GM23338 (cell line): ENCODE measurements at regions not wholly inside any gene's neighbourhood (a gene's known extent, or its start where the extent isn't known, plus 50 kb on each side); places are given as distances from the start of the nearest gene placed in this dataset.

Source experiments
- ATAC-seq: fragments of 200-7000 bp; cut with Tn5 transposase; 3 replicates; pipeline ENCODE4 v1.9.1; 2020
- DNase-seq: peaks from one replicate; pipeline ENCODE4 v3.0.0-alpha.2; 2015; ENCODE audit warnings: low spot score
- H2AFZ ChIP-seq: fragments of 200-600 bp; sonication (generic); 2 replicates; pipeline ENCODE4 v1.8.0; 2016; ENCODE audit warnings: antibody characterized with exemption, mild to moderate bottlenecking, moderate library complexity
- H3F3A ChIP-seq: fragments of 200-600 bp; sonication (generic); replicated peaks from 2 replicates; pipeline ENCODE4 v1.8.0; 2017; ENCODE audit warnings: antibody characterized with exemption, mixed run types, low read depth
- H3K27ac ChIP-seq: fragments of 200-600 bp; sonication (generic); 2 replicates; pipeline ENCODE4 v1.6.1; 2016; ENCODE audit warnings: low read depth
- H3K27me3 ChIP-seq: fragments of 200-600 bp; sonication (generic); 2 replicates; pipeline ENCODE4 v1.8.0; 2016; ENCODE audit warnings: mild to moderate bottlenecking, mixed run types, moderate library complexity; ENCODE audit not compliant: insufficient read depth
- H3K36me3 ChIP-seq: fragments of 200-600 bp; sonication (generic); 2 replicates; pipeline ENCODE4 v1.8.0; 2016; ENCODE audit warnings: mild to moderate bottlenecking; ENCODE audit not compliant: insufficient read depth
- H3K4me1 ChIP-seq: fragments of 200-600 bp; sonication (generic); 2 replicates; pipeline ENCODE4 v1.8.0; 2016; ENCODE audit warnings: mild to moderate bottlenecking, moderate library complexity; ENCODE audit not compliant: insufficient read depth
- H3K4me2 ChIP-seq: fragments of 200-600 bp; sonication (generic); 2 replicates; pipeline ENCODE4 v1.7.1; 2017; ENCODE audit warnings: mixed run types
- H3K4me3 ChIP-seq: fragments of 200-600 bp; sonication (generic); 2 replicates; pipeline ENCODE4 v1.6.1; 2016; ENCODE audit warnings: mixed run types
- H3K79me2 ChIP-seq: fragments of 200-600 bp; sonication (generic); replicated peaks from 2 replicates; pipeline ENCODE4 v1.8.0; 2017; ENCODE audit warnings: mild to moderate bottlenecking; ENCODE audit not compliant: insufficient read depth
- H3K9me2 ChIP-seq: fragments of 200-600 bp; sonication (generic); 2 replicates; pipeline ENCODE4 v1.8.0; 2017; ENCODE audit not compliant: insufficient read depth
- H4K20me1 ChIP-seq: fragments of 200-600 bp; sonication (generic); replicated peaks from 2 replicates; pipeline ENCODE4 v1.8.0; 2017; ENCODE audit warnings: mild to moderate bottlenecking; ENCODE audit not compliant: insufficient read depth
- H3K27ac Mint-ChIP-seq: 2 replicates; pipeline ENCODE4 v1.8.0; 2020; ENCODE audit warnings: inconsistent platforms, mild to moderate bottlenecking, moderate library complexity, mixed read lengths
- H3K27me3 Mint-ChIP-seq: 3 replicates; pipeline ENCODE4 v1.8.0; 2022; ENCODE audit warnings: low read depth, mild to moderate bottlenecking, moderate library complexity, mixed read lengths, inconsistent platforms; ENCODE audit not compliant: insufficient read depth, poor library complexity
- H3K36me3 Mint-ChIP-seq: 3 replicates; pipeline ENCODE4 v1.8.0; 2021; ENCODE audit warnings: low read depth, mild to moderate bottlenecking, inconsistent platforms, moderate library complexity, mixed read lengths
- H3K4me1 Mint-ChIP-seq: 3 replicates; pipeline ENCODE4 v1.8.0; 2020; ENCODE audit warnings: mild to moderate bottlenecking, inconsistent platforms, mixed read lengths
- H3K4me3 Mint-ChIP-seq: 3 replicates; pipeline ENCODE4 v1.8.0; 2021; ENCODE audit warnings: moderate library complexity, mild to moderate bottlenecking, inconsistent platforms, mixed read lengths
- H3K9me3 Mint-ChIP-seq: 3 replicates; pipeline ENCODE4 v1.8.0; 2020; ENCODE audit warnings: moderate library complexity, mild to moderate bottlenecking, inconsistent platforms, mixed read lengths
- CREB1 ChIP-seq: fragments of 250-450 bp; sonication (Bioruptor Pico); IDR thresholded peaks from 2 replicates; pipeline ENCODE4 v1.5.0; 2020; ENCODE audit warnings: low read depth, mild to moderate bottlenecking, moderate library complexity
- ETS1 ChIP-seq: IDR thresholded peaks from 2 replicates; pipeline ENCODE4 v1.6.1; 2016; ENCODE audit warnings: antibody characterized with exemption
- EZH2 ChIP-seq: fragments of 200-600 bp; sonication (generic); IDR thresholded peaks from one replicate; pipeline ENCODE4 v1.8.0; 2017; ENCODE audit warnings: antibody characterized with exemption, mild to moderate bottlenecking, low read depth; ENCODE audit not compliant: unreplicated experiment
- EZH2phosphoT487 ChIP-seq: fragments of 200-600 bp; sonication (generic); IDR thresholded peaks from one replicate; pipeline ENCODE4 v1.8.1; 2018; ENCODE audit warnings: antibody characterized with exemption; ENCODE audit not compliant: unreplicated experiment
- JUNB ChIP-seq: IDR thresholded peaks from one replicate; pipeline ENCODE4 v1.6.1; 2016; ENCODE audit warnings: antibody characterized with exemption; ENCODE audit not compliant: unreplicated experiment
- NANOG ChIP-seq: IDR thresholded peaks from 2 replicates; pipeline ENCODE4 v1.6.1; 2016; ENCODE audit warnings: antibody characterized with exemption, borderline replicate concordance
- POLR2AphosphoS5 ChIP-seq: IDR thresholded peaks from 2 replicates; pipeline ENCODE4 v1.6.1; 2016; ENCODE audit warnings: antibody characterized with exemption, low read depth
- STAT1 ChIP-seq: IDR thresholded peaks from one replicate; pipeline ENCODE4 v1.6.1; 2016; ENCODE audit warnings: antibody characterized with exemption; ENCODE audit not compliant: unreplicated experiment
- ZNF114 ChIP-seq: fragments of 250-450 bp; sonication (Bioruptor Pico); IDR thresholded peaks from 2 replicates; pipeline ENCODE4 v1.5.0; 2020; ENCODE audit warnings: mild to moderate bottlenecking, moderate library complexity
- ZNF462 ChIP-seq: fragments of 250-450 bp; sonication (Bioruptor Pico); IDR thresholded peaks from 2 replicates; pipeline ENCODE4 v1.5.0; 2020; ENCODE audit warnings: mild to moderate bottlenecking, moderate library complexity

- Histone ChIP-seq H3K27me3 (no peaks in the 10 kb centered on the region), H3K4me1 (no peaks in the 10 kb centered on the region), H3F3A (no peaks in the 10 kb centered on the region), H2AFZ (no peak overlapping the region), H3K79me2 (no peaks in the 10 kb centered on the region), H3K4me2 (no peak overlapping the region), H3K36me3 (no peaks in the 10 kb centered on the region), H3K9me2 (peaks cover 10% of the 10 kb centered on the region; the same call in 1 of the 2 replicates), H4K20me1 (no peaks in the 10 kb centered on the region), H3K4me3 (no peak overlapping the region), H3K27ac (no peak overlapping the region)
- no peak overlapping the region for H3K4me3 Mint-ChIP-seq
- no peaks in the 10 kb centered on the region for H3K36me3 Mint-ChIP-seq
- H3K27ac Mint-ChIP-seq: no peak overlapping the region
- no peak for DNase-seq
- no peaks in the 10 kb centered on the region for H3K9me3 Mint-ChIP-seq
- no peaks in the 10 kb centered on the region for H3K27me3 Mint-ChIP-seq
- no peaks in the 10 kb centered on the region for H3K4me1 Mint-ChIP-seq
- ATAC-seq: no peak
- no peak for TF ChIP-seq ETS1
- TF ChIP-seq EZH2: no peak
- TF ChIP-seq EZH2phosphoT487: no peak
- TF ChIP-seq STAT1: no peak
These were observed 436.8 kb upstream of the CWC22 start for GRCh38 chr2:180443888-180444287.

- Histone ChIP-seq H3K4me1 (no peaks in the 10 kb centered on the region), H3K4me2 (no peak overlapping the region), H3K9me2 (peaks cover 10% of the 10 kb centered on the region; the same call in 1 of the 2 replicates), H3F3A (no peaks in the 10 kb centered on the region), H2AFZ (no peak overlapping the region), H3K4me3 (no peak overlapping the region), H3K79me2 (no peaks in the 10 kb centered on the region), H3K27me3 (no peaks in the 10 kb centered on the region), H4K20me1 (no peaks in the 10 kb centered on the region), H3K27ac (no peak overlapping the region), H3K36me3 (no peaks in the 10 kb centered on the region)
- Mint-ChIP-seq H3K4me1 (no peaks in the 10 kb centered on the region), H3K27me3 (no peaks in the 10 kb centered on the region), H3K27ac (no peak overlapping the region), H3K4me3 (no peak overlapping the region), H3K9me3 (no peaks in the 10 kb centered on the region), H3K36me3 (no peaks in the 10 kb centered on the region)
- ATAC-seq (no peak), DNase-seq (no peak)
- TF ChIP-seq CREB1 (CRISPR knock-in tag) (no peak), EZH2phosphoT487 (no peak), NANOG (no peak)
These were observed 436.0 kb upstream of the CWC22 start for GRCh38 chr2:180442860-180443644.

GRCh38 chr2:180419212-180419611 lies 412.1 kb upstream of the CWC22 start:
- Histone ChIP-seq H2AFZ (no peak overlapping the region), H4K20me1 (no peaks in the 10 kb centered on the region), H3K4me1 (peaks cover 4% of the 10 kb centered on the region; the same call in 1 of the 2 replicates), H3K36me3 (0 out of 2 replicates have a peak, but pooled peaks cover 2% of the 10 kb centered on the region), H3K27me3 (no peaks in the 10 kb centered on the region), H3K27ac (no peak overlapping the region), H3K79me2 (no peaks in the 10 kb centered on the region), H3K4me3 (no peak overlapping the region), H3F3A (no peaks in the 10 kb centered on the region), H3K4me2 (no peak overlapping the region), H3K9me2 (no peaks in the 10 kb centered on the region)
- H3K36me3 Mint-ChIP-seq: peaks cover 5% of the 10 kb centered on the region; the same call in 2 of the 3 replicates
- no peak overlapping the region; the same call in 1 of the 2 replicates for H3K27ac Mint-ChIP-seq
- no peaks in the 10 kb centered on the region; the same call in 2 of the 3 replicates for H3K4me1 Mint-ChIP-seq
- peaks cover 3% of the 10 kb centered on the region; the same call in 1 of the 3 replicates for H3K9me3 Mint-ChIP-seq
- DNase-seq (no peak), ATAC-seq (no peak)
- peaks cover 2% of the 10 kb centered on the region for H3K27me3 Mint-ChIP-seq
- H3K4me3 Mint-ChIP-seq: no peak overlapping the region
- TF ChIP-seq ZNF114 (CRISPR knock-in tag) (no peak), JUNB (no peak), EZH2phosphoT487 (no peak), POLR2AphosphoS5 (no peak), ZNF462 (no peak)
